A549 (cell line): ENCODE measurements at regions not wholly inside any gene's neighbourhood (a gene's known extent, or its start where the extent isn't known, plus 50 kb on each side); places are given as distances from the start of the nearest gene placed in this dataset.

ENCODE experiments used
- ATAC-seq, 2 experiments: fragments of 200-7000 bp in 1 of 2; fragments of >200 bp in 1 of 2; cut with Nextera tagmentation in 1 of 2; cut with Tn5 transposase in 1 of 2; 3 replicates each; pipeline versions ENCODE4 v1.8.0 to v1.9.1; 2018 to 2020; ENCODE audit warnings: mild to moderate bottlenecking in 1 of 2, moderate library complexity in 1 of 2
- CTCF ChIA-PET: fragments of 300-600 bp; sonication (Branson Sonifier 250); formaldehyde crosslinking; extraction: SDS; loops from one replicate; lab custom pipeline; 2021; ENCODE audit warnings: antibody characterized with exemption, inconsistent platforms; lab: Yijun Ruan, JAX
- POLR2A ChIA-PET: fragments of 350-600 bp; formaldehyde crosslinking; extraction: SDS; loops from one replicate; lab custom pipeline; 2021; ENCODE audit warnings: antibody characterized with exemption, inconsistent platforms; lab: Yijun Ruan, JAX
- DNase-seq, 2 experiments: peaks; one replicate each; pipeline versions ENCODE4 v3.0.0 to v3.0.0-alpha.2; 2011 to 2016; ENCODE audit warnings: low read depth in 1 of 2, low spot score in 1 of 2
- FAIRE-seq: peaks from 2 replicates; lab custom pipeline; 2011; peaks lifted over from hg19 to GRCh38; lab: Jason Lieb, UNC
- H3K27ac ChIP-seq, 2 experiments: fragments of >200 bp; sonication (Bioruptor Twin); formaldehyde crosslinking; 3 replicates each; pipeline ENCODE4 v1.5.1; 2016 to 2017
- H3K4me1 ChIP-seq: fragments of >200 bp; sonication (Bioruptor Twin); formaldehyde crosslinking; 3 replicates; pipeline ENCODE4 v1.6.1; 2016
- H3K4me2 ChIP-seq: fragments of >200 bp; sonication (Bioruptor Twin); formaldehyde crosslinking; 3 replicates; pipeline ENCODE4 v1.6.1; 2016
- H3K4me3 ChIP-seq: fragments of >200 bp; sonication (Bioruptor Twin); formaldehyde crosslinking; 3 replicates; pipeline ENCODE4 v1.5.1; 2016
- H3K9me3 ChIP-seq: fragments of >200 bp; sonication (Bioruptor Twin); formaldehyde crosslinking; 3 replicates; pipeline ENCODE4 v1.6.1; 2016
- CHD2 ChIP-seq: fragments of 150-350 bp; IDR thresholded peaks from 2 replicates; pipeline ENCODE4 v1.6.1; 2014; ENCODE audit warnings: low read length; ENCODE audit not compliant: partially characterized antibody
- ESRRA ChIP-seq: fragments of 150-350 bp; IDR thresholded peaks from 2 replicates; pipeline ENCODE4 v1.6.1; 2014; ENCODE audit warnings: mild to moderate bottlenecking, low read length, borderline replicate concordance
- FOSB ChIP-seq: fragments of 250-450 bp; sonication (Bioruptor Pico); IDR thresholded peaks from 2 replicates; pipeline ENCODE4 v1.5.0; 2020; ENCODE audit warnings: mild to moderate bottlenecking, moderate library complexity
- HOXB5 ChIP-seq: fragments of 250-450 bp; sonication (Bioruptor Pico); IDR thresholded peaks from 2 replicates; pipeline ENCODE4 v1.5.0; 2020; ENCODE audit warnings: mild to moderate bottlenecking, moderate library complexity
- JUNB ChIP-seq: fragments of >200 bp; sonication (Bioruptor Twin); formaldehyde crosslinking; IDR thresholded peaks from 2 replicates; pipeline ENCODE4 v1.6.1; 2016
- KDM5A ChIP-seq: fragments of 200-600 bp; sonication (generic); IDR thresholded peaks from 2 replicates; pipeline ENCODE4 v1.6.1; 2016; ENCODE audit warnings: antibody characterized with exemption, mild to moderate bottlenecking
- MAFK ChIP-seq: fragments of 450-650 bp; IDR thresholded peaks from 2 replicates; pipeline ENCODE4 v1.6.1; 2014; ENCODE audit not compliant: partially characterized antibody
- MAZ ChIP-seq: fragments of 150-350 bp; IDR thresholded peaks from 2 replicates; pipeline ENCODE4 v1.6.1; 2014; ENCODE audit warnings: antibody characterized with exemption, low read depth, low read length, borderline replicate concordance
- NFE2L2 ChIP-seq: fragments of 150-350 bp; conservative IDR thresholded peaks from 2 replicates; pipeline ENCODE4 v1.6.1; 2014; ENCODE audit warnings: low read length
- NPAS2 ChIP-seq: fragments of 250-450 bp; sonication (Bioruptor Pico); IDR thresholded peaks from 2 replicates; pipeline ENCODE4 v1.8.0; 2022; ENCODE audit warnings: mild to moderate bottlenecking, moderate library complexity, borderline replicate concordance
- PHF8 ChIP-seq: fragments of 200-600 bp; sonication (generic); IDR thresholded peaks from 2 replicates; pipeline ENCODE4 v1.6.1; 2016; ENCODE audit warnings: low read depth, mild to moderate bottlenecking, antibody characterized with exemption, moderate library complexity, borderline replicate concordance
- POLR2AphosphoS2 ChIP-seq: conservative IDR thresholded peaks from 2 replicates; pipeline ENCODE4 v1.6.1; 2012; ENCODE audit warnings: low read length, improper control_type of control experiment, inconsistent platforms
- RARB ChIP-seq: fragments of 250-450 bp; sonication (Bioruptor Pico); IDR thresholded peaks from 2 replicates; pipeline ENCODE4 v1.8.0; 2021; ENCODE audit warnings: mild to moderate bottlenecking, moderate library complexity
- RCOR1 ChIP-seq: fragments of 150-350 bp; IDR thresholded peaks from 2 replicates; pipeline ENCODE4 v1.6.1; 2014; ENCODE audit warnings: antibody characterized with exemption, low read length, low read depth
- RNF2 ChIP-seq: fragments of 200-600 bp; sonication (generic); IDR thresholded peaks from 2 replicates; pipeline ENCODE4 v1.6.1; 2016; ENCODE audit warnings: low read depth, mild to moderate bottlenecking, antibody characterized with exemption, moderate library complexity, borderline replicate concordance
- SMC3 ChIP-seq: fragments of >200 bp; sonication (Bioruptor Twin); formaldehyde crosslinking; IDR thresholded peaks from 3 replicates; pipeline ENCODE4 v1.6.1; 2018; ENCODE audit warnings: inconsistent platforms
- TP53 ChIP-seq: fragments of 250-450 bp; sonication (Bioruptor Pico); IDR thresholded peaks from 2 replicates; pipeline ENCODE4 v1.5.0; 2021; ENCODE audit warnings: mild to moderate bottlenecking, moderate library complexity
- ZFP36 ChIP-seq: fragments of 450-650 bp; IDR thresholded peaks from 2 replicates; pipeline ENCODE4 v1.6.1; 2014; ENCODE audit warnings: borderline replicate concordance; ENCODE audit not compliant: partially characterized antibody
- ZNF302 ChIP-seq: fragments of 250-450 bp; sonication (Bioruptor Pico); IDR thresholded peaks from 2 replicates; pipeline ENCODE4 v1.9.0; 2021; ENCODE audit warnings: inconsistent platforms, mild to moderate bottlenecking, moderate library complexity
- ZSCAN20 ChIP-seq: fragments of 250-450 bp; sonication (Bioruptor Pico); IDR thresholded peaks from 2 replicates; pipeline ENCODE4 v1.8.0; 2022; ENCODE audit warnings: mild to moderate bottlenecking, moderate library complexity
- WGBS: methylation state at CpG from one replicate; pipeline ENCODE4 v1.1.6; 2017; ENCODE audit errors: missing lambda C conversion rate; 5-methylcytosine and 5-hydroxymethylcytosine counted together
- TF ChIP-seq, protein P1 (sequence below): IDR thresholded peaks from 2 replicates; pipeline ENCODE4 v1.6.1; 2012; ENCODE audit warnings: low read depth, borderline replicate concordance
- TF ChIP-seq, protein P2 (sequence below): IDR thresholded peaks from 2 replicates; pipeline ENCODE4 v1.6.1; 2012
- TF ChIP-seq, protein P3 (sequence below): fragments of 150-350 bp; IDR thresholded peaks from 2 replicates; pipeline ENCODE4 v1.6.1; 2014; ENCODE audit warnings: low read depth, mild to moderate bottlenecking, low read length

DNA sequence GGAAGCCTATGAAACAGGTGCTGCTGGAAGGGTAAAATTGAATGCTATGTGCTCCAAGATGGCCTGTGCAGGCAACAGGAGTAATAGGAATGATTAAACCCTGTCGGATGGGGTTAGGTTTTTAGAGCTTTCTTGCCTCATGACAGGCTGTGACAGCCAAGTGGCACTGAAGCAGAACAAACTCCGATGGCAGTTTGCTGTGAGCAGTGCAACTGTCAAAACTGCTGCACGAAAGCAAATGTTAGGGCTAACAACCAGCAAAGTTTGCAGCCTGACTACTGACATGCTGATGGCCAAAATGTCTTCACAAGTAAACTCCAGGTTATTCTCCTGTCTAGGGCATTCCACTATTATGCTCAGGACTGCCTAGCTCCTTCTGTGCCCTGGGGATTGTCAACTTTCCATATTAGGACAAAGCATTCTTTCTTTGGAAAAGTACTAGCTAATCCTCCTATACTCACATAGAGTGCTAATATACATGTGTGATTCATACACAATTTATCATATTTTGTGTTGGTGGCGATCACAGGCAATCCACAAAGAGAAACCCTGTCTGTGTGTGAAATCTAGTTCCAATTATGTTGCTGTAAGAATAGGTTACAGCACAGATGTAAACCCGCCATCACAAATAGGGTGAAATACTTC lies 486.6 kb upstream of the TENM3 start:
- Histone ChIP-seq H3K27ac (no peak overlapping the region), H3K4me1 (no peaks in the 10 kb centered on the region), H3K4me3 (no peak overlapping the region), H3K9me3 (no peaks in the 10 kb centered on the region), H3K4me2 (no peak overlapping the region)
- ChIA-PET CTCF (no interaction called here), POLR2A (no interaction called here)
- 3% methylated on average over 5 of the region's 5 CpGs for WGBS
- FAIRE-seq (no peak), DNase-seq (no peak), ATAC-seq (no peak)
- TF ChIP-seq NPAS2 (CRISPR knock-in tag) (no peak), FOSB (CRISPR knock-in tag) (no peak), PHF8 (no peak), HOXB5 (CRISPR knock-in tag) (no peak), POLR2AphosphoS2 (no peak), ZSCAN20 (CRISPR knock-in tag) (no peak), SMC3 (no peak), MAZ (no peak), ESRRA (no peak), RCOR1 (no peak), MAFK (no peak), NFE2L2 (no peak), ZNF302 (CRISPR knock-in tag) (no peak)
- TF ChIP-seq, protein P1, sequence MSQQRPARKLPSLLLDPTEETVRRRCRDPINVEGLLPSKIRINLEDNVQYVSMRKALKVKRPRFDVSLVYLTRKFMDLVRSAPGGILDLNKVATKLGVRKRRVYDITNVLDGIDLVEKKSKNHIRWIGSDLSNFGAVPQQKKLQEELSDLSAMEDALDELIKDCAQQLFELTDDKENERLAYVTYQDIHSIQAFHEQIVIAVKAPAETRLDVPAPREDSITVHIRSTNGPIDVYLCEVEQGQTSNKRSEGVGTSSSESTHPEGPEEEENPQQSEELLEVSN, result no peak
- TF ChIP-seq, protein P2, sequence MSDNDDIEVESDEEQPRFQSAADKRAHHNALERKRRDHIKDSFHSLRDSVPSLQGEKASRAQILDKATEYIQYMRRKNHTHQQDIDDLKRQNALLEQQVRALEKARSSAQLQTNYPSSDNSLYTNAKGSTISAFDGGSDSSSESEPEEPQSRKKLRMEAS, result no peak

DNA sequence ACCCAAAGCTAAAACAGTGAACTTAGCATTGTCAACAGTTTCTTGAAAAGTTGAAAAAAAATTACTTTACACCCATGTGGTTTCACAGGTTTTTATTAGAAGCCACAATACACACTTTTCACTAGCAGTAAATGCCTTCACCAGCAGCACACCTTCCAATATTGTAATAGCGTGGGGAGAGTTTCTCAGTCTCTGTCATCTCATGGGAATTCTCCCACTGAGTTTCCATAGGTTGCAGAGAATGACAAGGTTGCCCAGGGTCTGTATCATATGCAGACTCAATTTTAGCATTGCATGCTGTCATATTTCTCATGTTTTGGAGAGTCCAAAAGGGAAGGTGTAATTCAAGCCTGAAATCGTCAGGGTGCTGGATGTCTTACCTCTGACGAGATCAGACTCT lies 486.1 kb upstream of the TENM3 start:
- DNase-seq (no peak), ATAC-seq (no peak), FAIRE-seq (no peak)
- no peaks in the 10 kb centered on the region for H3K9me3 ChIP-seq
- H3K4me2 ChIP-seq, result no peak overlapping the region
- no peak overlapping the region for H3K27ac ChIP-seq
- TF ChIP-seq TP53 (CRISPR knock-in tag) (no peak), RARB (CRISPR knock-in tag) (no peak), MAFK (no peak), CHD2 (no peak), FOSB (CRISPR knock-in tag) (no peak), PHF8 (no peak), NFE2L2 (no peak), KDM5A (no peak), JUNB (no peak), RNF2 (no peak), ZFP36 (no peak)
- TF ChIP-seq, protein P3, sequence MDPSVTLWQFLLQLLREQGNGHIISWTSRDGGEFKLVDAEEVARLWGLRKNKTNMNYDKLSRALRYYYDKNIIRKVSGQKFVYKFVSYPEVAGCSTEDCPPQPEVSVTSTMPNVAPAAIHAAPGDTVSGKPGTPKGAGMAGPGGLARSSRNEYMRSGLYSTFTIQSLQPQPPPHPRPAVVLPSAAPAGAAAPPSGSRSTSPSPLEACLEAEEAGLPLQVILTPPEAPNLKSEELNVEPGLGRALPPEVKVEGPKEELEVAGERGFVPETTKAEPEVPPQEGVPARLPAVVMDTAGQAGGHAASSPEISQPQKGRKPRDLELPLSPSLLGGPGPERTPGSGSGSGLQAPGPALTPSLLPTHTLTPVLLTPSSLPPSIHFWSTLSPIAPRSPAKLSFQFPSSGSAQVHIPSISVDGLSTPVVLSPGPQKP, result no peak
- no peaks in the 10 kb centered on the region for H3K4me1 ChIP-seq
- whole genome bisulfite sequencing, result 5% methylated on average over 3 of the region's 3 CpGs
- ChIA-PET CTCF (no interaction called here), POLR2A (no interaction called here)
- H3K4me3 ChIP-seq, result no peak overlapping the region
